ENCODE measurements at regions not wholly inside any gene's neighbourhood (a gene's known extent, or its start where the extent isn't known, plus 50 kb on each side); places are given as distances from the start of the nearest gene placed in this dataset.

DNA sequence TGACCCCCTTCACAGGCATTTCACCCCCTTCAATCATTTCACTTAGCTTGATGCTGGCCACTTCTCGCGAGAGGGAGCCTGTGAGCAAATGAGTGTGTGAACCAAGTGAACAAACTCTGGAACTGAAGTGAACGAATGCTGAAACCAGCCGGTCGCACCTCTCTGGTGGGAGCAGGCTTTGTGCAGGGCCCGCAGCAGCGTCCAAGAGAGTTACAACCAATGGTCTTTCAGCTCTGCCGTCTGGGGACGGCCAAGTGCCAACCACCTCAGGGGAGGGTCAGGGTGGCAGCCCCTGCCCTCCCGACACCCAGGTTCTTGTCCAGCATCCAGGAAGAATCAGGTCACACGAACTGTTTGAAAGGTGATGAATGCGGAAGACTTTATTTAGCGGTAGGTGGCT, 764.0 kb downstream of the SUCLG1 start:
- POLR2A ChIA-PET = no interaction called here
- Mint-ChIP-seq H3K9me3 (ENCODE audit: insufficient read depth) (no peaks in the 10 kb centered on the region), H3K36me3 (ENCODE audit: low read depth) (no peaks in the 10 kb centered on the region), H3K27me3 (ENCODE audit: low read depth) (no peaks in the 10 kb centered on the region), H3K4me1 (ENCODE audit: low read depth) (no peaks in the 10 kb centered on the region), H3K27ac (no peak overlapping the region), H3K4me3 (no peak overlapping the region)
- ATAC-seq (no peak), DNase-seq (no peak)
- CTCF ChIA-PET = no interaction called here

DNA sequence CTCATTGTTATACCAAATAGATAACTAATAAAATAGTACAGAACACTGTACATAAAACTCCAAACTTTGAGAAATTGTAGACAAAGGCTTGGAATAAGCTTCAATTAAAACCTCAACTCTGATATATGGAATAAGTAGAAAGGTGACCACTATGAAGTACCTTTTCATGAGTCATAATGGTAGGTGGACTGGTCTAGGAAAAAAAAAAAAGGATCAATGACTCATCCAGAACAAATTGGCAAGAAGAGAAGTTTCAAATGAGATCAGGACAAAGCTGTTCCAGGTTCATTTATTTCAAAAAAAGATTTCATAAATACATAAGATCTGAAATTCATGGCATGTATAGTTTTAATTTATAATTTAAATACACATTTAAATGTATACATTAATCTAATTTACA, 769.7 kb downstream of the SUCLG1 start:
- Mint-ChIP-seq H3K27me3 (ENCODE audit: low read depth) (no peaks in the 10 kb centered on the region), H3K4me1 (ENCODE audit: low read depth) (no peaks in the 10 kb centered on the region)
- POLR2A ChIA-PET = no interaction called here

DNA sequence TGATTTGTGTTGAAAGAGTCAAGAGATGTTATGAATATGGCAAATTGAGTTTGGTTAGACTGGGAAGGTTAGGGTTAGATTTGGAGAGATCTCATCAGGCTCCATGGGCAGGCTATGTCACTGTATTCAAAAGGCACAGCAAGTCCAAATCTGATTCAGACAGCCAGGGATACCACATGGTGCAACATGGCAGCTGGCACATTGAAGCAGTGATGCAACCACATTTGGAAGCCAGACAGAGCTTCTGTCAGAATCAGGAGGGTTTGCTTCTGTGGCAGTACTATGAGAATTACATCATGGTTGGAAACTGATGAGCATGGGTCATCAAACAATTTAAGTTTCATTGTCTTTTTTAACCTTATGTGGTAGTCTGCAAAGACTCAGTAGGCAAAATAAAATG, 772.2 kb downstream of the SUCLG1 start:
- Mint-ChIP-seq H3K4me3 (no peak overlapping the region), H3K4me1 (ENCODE audit: low read depth) (no peaks in the 10 kb centered on the region), H3K27me3 (ENCODE audit: low read depth) (no peaks in the 10 kb centered on the region), H3K27ac (no peak overlapping the region), H3K36me3 (ENCODE audit: low read depth) (no peaks in the 10 kb centered on the region), H3K9me3 (ENCODE audit: insufficient read depth) (peaks cover 5% of the 10 kb centered on the region)
- DNase-seq = no peak
- ATAC-seq = no peak
- CTCF ChIA-PET = no interaction called here
- POLR2A ChIA-PET = no interaction called here

More for the DNA sequence above, 769.7 kb downstream of the SUCLG1 start:
- CTCF ChIA-PET = no interaction called here
- DNase-seq = no peak
- no peak for ATAC-seq
- Mint-ChIP-seq H3K9me3 (ENCODE audit: insufficient read depth) (no peaks in the 10 kb centered on the region), H3K27ac (no peak overlapping the region), H3K4me3 (no peak overlapping the region), H3K36me3 (ENCODE audit: low read depth) (no peaks in the 10 kb centered on the region)

DNA sequence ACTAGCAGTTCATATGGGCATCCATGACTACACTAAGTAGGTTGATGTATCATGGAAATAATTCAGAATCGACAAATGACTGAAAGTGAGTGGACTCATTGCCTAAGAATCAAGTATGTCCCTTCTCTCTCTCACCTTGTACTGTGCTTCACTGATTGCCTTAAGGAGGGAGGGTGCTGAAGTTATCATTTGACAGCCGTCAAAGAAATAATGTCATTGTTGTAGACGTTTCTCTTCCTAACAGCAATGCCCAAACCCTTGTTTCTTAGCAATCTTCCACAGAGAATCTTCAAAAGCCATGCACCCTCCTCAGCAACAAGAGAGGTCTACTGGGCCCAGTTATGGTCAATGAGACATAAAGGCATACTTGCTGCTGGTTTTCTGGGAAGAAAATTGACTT, 785.0 kb downstream of the SUCLG1 start:
- Mint-ChIP-seq H3K4me3 (no peak overlapping the region), H3K27ac (no peak overlapping the region), H3K9me3 (ENCODE audit: insufficient read depth) (peaks cover 16% of the 10 kb centered on the region), H3K36me3 (ENCODE audit: low read depth) (no peaks in the 10 kb centered on the region), H3K27me3 (ENCODE audit: low read depth) (no peaks in the 10 kb centered on the region), H3K4me1 (ENCODE audit: low read depth) (no peaks in the 10 kb centered on the region)
- DNase-seq (no peak), ATAC-seq (no peak)
- POLR2A ChIA-PET = no interaction called here
- CTCF ChIA-PET = no interaction called here

DNA sequence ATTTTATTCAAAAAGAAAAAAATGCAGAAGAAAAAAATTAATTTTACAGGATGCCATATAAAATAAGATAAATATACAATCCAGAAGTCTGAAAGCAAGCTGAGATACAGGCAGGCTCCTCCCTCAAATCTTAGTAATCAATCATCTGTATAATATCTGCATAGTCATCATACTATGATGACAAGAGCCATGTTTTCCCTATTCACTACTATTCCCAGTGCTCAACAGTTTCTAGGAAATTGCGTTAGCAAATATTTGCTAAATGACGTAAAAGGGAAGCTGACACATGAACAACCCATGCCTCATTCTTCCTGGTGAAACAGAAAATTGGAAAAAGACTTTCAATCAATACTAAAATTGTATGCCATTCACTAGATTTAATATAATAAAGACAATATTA, 793.2 kb downstream of the SUCLG1 start:
- no peak overlapping the region for H3K4me3 Mint-ChIP-seq
- no peaks in the 10 kb centered on the region for H3K36me3 Mint-ChIP-seq (ENCODE audit: low read depth)
- ChIA-PET POLR2A (no interaction called here), CTCF (no interaction called here)
- no peaks in the 10 kb centered on the region for H3K4me1 Mint-ChIP-seq (ENCODE audit: low read depth)
- H3K27ac Mint-ChIP-seq = no peak overlapping the region
- H3K27me3 Mint-ChIP-seq (ENCODE audit: low read depth) = no peaks in the 10 kb centered on the region
- DNase-seq (no peak), ATAC-seq (no peak)
- no peaks in the 10 kb centered on the region for H3K9me3 Mint-ChIP-seq (ENCODE audit: insufficient read depth)

DNA sequence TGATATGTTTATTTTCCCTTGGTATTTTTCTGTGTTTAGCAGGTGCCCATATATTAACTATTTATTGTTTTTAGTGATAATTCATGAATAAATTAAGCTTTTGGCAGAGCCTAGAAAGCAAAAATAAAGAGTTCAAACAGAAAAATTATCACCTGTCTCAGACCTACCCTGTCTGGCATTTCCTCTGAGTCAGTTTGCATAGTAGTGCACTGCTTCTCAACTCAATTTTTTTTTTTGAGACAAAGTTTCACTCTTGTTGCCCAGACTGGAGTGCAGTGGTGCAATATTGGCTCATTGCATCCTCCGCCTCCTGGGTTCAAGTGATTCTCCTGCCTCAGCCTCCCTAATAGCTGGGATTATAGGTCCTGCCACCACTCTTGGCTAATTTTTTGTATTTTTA, 793.9 kb downstream of the SUCLG1 start:
- H3K27ac Mint-ChIP-seq = no peak overlapping the region
- H3K4me1 Mint-ChIP-seq (ENCODE audit: low read depth) = no peaks in the 10 kb centered on the region
- ChIA-PET CTCF (no interaction called here), POLR2A (no interaction called here)
- H3K36me3 Mint-ChIP-seq (ENCODE audit: low read depth) = no peaks in the 10 kb centered on the region
- no peak overlapping the region for H3K4me3 Mint-ChIP-seq
- no peaks in the 10 kb centered on the region for H3K27me3 Mint-ChIP-seq (ENCODE audit: low read depth)
- no peak for DNase-seq
- no peak for ATAC-seq
- no peaks in the 10 kb centered on the region for H3K9me3 Mint-ChIP-seq (ENCODE audit: insufficient read depth)

GRCh38 chr2:83661711-83662110, 797.4 kb downstream of the SUCLG1 start:
- H3K4me1 Mint-ChIP-seq (ENCODE audit: low read depth) = no peaks in the 10 kb centered on the region
- H3K4me3 Mint-ChIP-seq = no peak overlapping the region
- no peaks in the 10 kb centered on the region for H3K36me3 Mint-ChIP-seq (ENCODE audit: low read depth)
- DNase-seq (no peak), ATAC-seq (no peak)
- H3K27me3 Mint-ChIP-seq (ENCODE audit: low read depth) = no peaks in the 10 kb centered on the region
- ChIA-PET CTCF (no interaction called here), POLR2A (no interaction called here)
- H3K27ac Mint-ChIP-seq = no peak overlapping the region
- no peaks in the 10 kb centered on the region for H3K9me3 Mint-ChIP-seq (ENCODE audit: insufficient read depth)

DNA sequence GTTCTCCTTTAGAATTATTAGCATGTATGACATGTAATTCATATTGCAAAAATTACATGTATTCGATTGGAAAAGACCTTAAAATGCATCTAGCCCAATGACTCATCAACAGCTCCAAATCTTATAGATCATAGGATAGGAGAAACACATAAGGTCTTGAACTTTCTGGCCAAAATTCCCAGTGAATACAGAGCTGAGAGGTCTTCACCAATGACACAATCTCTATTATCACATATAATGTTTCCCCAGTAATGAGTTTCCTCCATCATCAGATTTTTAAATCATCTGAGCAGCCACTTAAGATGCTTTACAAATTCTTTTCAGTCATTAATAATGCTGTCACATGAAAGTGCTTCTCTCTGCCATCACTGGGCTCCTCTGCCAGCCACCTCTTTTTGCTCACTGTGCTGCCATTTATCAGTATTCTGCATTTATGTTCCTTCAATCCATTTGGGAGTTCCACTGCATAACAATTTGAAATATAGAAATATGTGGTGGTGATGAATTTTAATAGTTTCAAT, 804.9 kb downstream of the SUCLG1 start:
- no peak overlapping the region for H3K27ac Mint-ChIP-seq
- ATAC-seq (no peak), DNase-seq (no peak)
- POLR2A ChIA-PET = no interaction called here
- H3K36me3 Mint-ChIP-seq (ENCODE audit: low read depth) = no peaks in the 10 kb centered on the region
- H3K4me3 Mint-ChIP-seq = no peak overlapping the region
- no peaks in the 10 kb centered on the region for H3K9me3 Mint-ChIP-seq (ENCODE audit: insufficient read depth)
- CTCF ChIA-PET = no interaction called here
- no peaks in the 10 kb centered on the region for H3K27me3 Mint-ChIP-seq (ENCODE audit: low read depth)
- H3K4me1 Mint-ChIP-seq (ENCODE audit: low read depth) = no peaks in the 10 kb centered on the region

- H3K27ac Mint-ChIP-seq = no peak overlapping the region
- ATAC-seq = no peak
- no peak overlapping the region for H3K4me3 Mint-ChIP-seq
- no peaks in the 10 kb centered on the region for H3K4me1 Mint-ChIP-seq (ENCODE audit: low read depth)
- H3K36me3 Mint-ChIP-seq (ENCODE audit: low read depth) = no peaks in the 10 kb centered on the region
- no peaks in the 10 kb centered on the region for H3K9me3 Mint-ChIP-seq (ENCODE audit: insufficient read depth)
- CTCF ChIA-PET = no interaction called here
- POLR2A ChIA-PET = no interaction called here
- no peaks in the 10 kb centered on the region for H3K27me3 Mint-ChIP-seq (ENCODE audit: low read depth)
- no peak for DNase-seq
Observed at GRCh38 chr2:83650898-83651297, 808.2 kb downstream of the SUCLG1 start.

GRCh38 chr2:83650161-83650560, 808.9 kb downstream of the SUCLG1 start:
- H3K9me3 Mint-ChIP-seq (ENCODE audit: insufficient read depth) = no peaks in the 10 kb centered on the region
- no peak overlapping the region for H3K4me3 Mint-ChIP-seq
- ATAC-seq (no peak), DNase-seq (no peak)
- H3K4me1 Mint-ChIP-seq (ENCODE audit: low read depth) = no peaks in the 10 kb centered on the region
- H3K27ac Mint-ChIP-seq = no peak overlapping the region
- H3K27me3 Mint-ChIP-seq (ENCODE audit: low read depth) = no peaks in the 10 kb centered on the region
- CTCF ChIA-PET = no interaction called here
- POLR2A ChIA-PET = no interaction called here
- H3K36me3 Mint-ChIP-seq (ENCODE audit: low read depth) = no peaks in the 10 kb centered on the region

DNA sequence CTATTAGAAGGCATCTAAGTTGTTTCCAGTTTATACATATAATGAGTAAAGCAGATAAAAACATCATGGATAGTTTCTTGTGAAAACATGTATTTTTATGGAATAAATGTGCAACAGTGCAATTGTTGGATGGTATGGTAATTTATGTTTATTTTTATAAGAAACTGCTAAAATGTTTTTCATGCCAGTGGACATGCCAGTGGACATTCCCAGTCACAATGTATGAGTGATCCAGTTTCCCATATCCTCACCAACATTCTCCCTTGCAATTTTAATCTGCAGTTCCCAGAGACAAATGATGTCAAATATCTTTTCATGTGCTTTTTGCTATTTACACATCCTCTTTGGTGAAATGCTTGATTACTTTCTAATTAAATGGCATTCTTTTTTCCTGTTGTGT, 818.6 kb downstream of the SUCLG1 start:
- Mint-ChIP-seq H3K4me3 (no peak overlapping the region), H3K27ac (no peak overlapping the region), H3K27me3 (ENCODE audit: low read depth) (no peaks in the 10 kb centered on the region), H3K36me3 (ENCODE audit: low read depth) (no peaks in the 10 kb centered on the region), H3K4me1 (ENCODE audit: low read depth) (no peaks in the 10 kb centered on the region), H3K9me3 (ENCODE audit: insufficient read depth) (peaks cover 4% of the 10 kb centered on the region)
- CTCF ChIA-PET = no interaction called here
- DNase-seq = no peak
- POLR2A ChIA-PET = no interaction called here
- no peak for ATAC-seq

DNA sequence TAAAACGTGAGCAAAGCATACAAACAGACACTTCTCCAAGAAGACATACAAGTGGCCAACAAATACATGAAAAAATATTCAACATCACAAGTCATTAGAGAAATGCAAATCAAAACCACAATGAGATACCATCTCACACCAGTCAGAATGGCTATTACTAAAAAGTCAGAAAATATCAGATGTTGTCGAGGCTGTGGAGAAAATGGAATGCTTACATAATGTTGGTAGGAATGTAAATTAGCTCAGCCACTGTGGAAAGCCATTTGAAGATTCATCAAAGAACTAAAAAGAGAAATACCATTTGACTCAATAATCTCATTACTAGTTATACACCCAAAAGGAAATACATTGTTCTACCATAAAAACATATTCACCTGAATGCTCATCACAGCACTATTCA, 825.7 kb downstream of the SUCLG1 start:
- Mint-ChIP-seq H3K4me1 (ENCODE audit: low read depth) (no peaks in the 10 kb centered on the region), H3K27me3 (ENCODE audit: low read depth) (no peaks in the 10 kb centered on the region), H3K4me3 (no peak overlapping the region), H3K9me3 (ENCODE audit: insufficient read depth) (no peaks in the 10 kb centered on the region), H3K36me3 (ENCODE audit: low read depth) (no peaks in the 10 kb centered on the region), H3K27ac (no peak overlapping the region)
- ATAC-seq (no peak), DNase-seq (no peak)
- POLR2A ChIA-PET = no interaction called here
- CTCF ChIA-PET = no interaction called here

DNA sequence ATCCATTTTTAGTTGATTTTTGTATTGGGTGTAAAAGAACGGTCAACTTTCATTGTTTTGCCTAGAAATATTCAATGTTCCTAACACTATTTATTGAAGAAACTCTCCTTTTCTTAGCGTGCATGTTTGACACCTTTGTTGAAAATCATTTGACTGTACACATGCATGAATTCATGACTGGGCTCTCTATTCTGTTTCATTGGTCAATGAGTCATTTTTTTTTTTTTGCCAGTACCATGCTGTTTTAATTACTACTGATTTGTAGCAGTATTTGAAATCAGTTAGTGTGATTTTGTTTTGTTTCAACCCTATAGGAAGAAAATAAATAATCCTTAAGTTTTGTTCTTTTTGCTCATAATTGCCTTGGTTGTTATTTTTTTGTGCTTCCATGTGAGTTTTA, 828.7 kb downstream of the SUCLG1 start:
- H3K4me1 Mint-ChIP-seq (ENCODE audit: low read depth) = no peaks in the 10 kb centered on the region
- no peaks in the 10 kb centered on the region for H3K9me3 Mint-ChIP-seq (ENCODE audit: insufficient read depth)
- CTCF ChIA-PET = no interaction called here
- H3K27ac Mint-ChIP-seq = no peak overlapping the region
- no peaks in the 10 kb centered on the region for H3K27me3 Mint-ChIP-seq (ENCODE audit: low read depth)
- DNase-seq (no peak), ATAC-seq (no peak)
- H3K4me3 Mint-ChIP-seq = no peak overlapping the region
- POLR2A ChIA-PET = no interaction called here
- no peaks in the 10 kb centered on the region for H3K36me3 Mint-ChIP-seq (ENCODE audit: low read depth)

All from activated CD8-positive, alpha-beta T cell treated with anti-CD3 and anti-CD28 coated beads, Interleukin-2, amount 10 ng/mL, durations not matched to agents 7 days and 5 days (primary cell).